ENCODE measurements at regions not wholly inside any gene's neighbourhood (a gene's known extent, or its start where the extent isn't known, plus 50 kb on each side); places are given as distances from the start of the nearest gene placed in this dataset.

GRCh38 chr12:47561746-47562145 is 144.1 kb downstream of the RPAP3 start:
- FAIRE-seq (no peak), DNase-seq (ENCODE audit: insufficient read length, low spot score) (no peak)
- TF ChIP-seq CTCF (IDR thresholded peaks at IDR 0.05; ENCODE audit: insufficient read depth, missing control alignments): no peak

- DNase-seq (ENCODE audit: insufficient read length, low spot score): no peak
- FAIRE-seq: no peak
These were observed 145.4 kb downstream of the RPAP3 start for GRCh38 chr12:47560415-47560814.

GRCh38 chr12:47558625-47559345 is 147.0 kb downstream of the RPAP3 start:
- DNase-seq (ENCODE audit: insufficient read length, low spot score) (no peak), FAIRE-seq (no peak)

More at GRCh38 chr12:47560415-47560814, 145.4 kb downstream of the RPAP3 start:
- TF ChIP-seq CTCF (IDR thresholded peaks at IDR 0.05; ENCODE audit: insufficient read depth, missing control alignments): no peak

GRCh38 chr12:47557386-47557785 is 148.4 kb downstream of the RPAP3 start:
- TF ChIP-seq CTCF (IDR thresholded peaks at IDR 0.05; ENCODE audit: insufficient read depth, missing control alignments): no peak
- no peak for FAIRE-seq
- DNase-seq (ENCODE audit: insufficient read length, low spot score): no peak

More at GRCh38 chr12:47558625-47559345, 147.0 kb downstream of the RPAP3 start:
- no peak for TF ChIP-seq CTCF (IDR thresholded peaks at IDR 0.05; ENCODE audit: insufficient read depth, missing control alignments)

- no peak for TF ChIP-seq CTCF (IDR thresholded peaks at IDR 0.05; ENCODE audit: insufficient read depth, missing control alignments)
- DNase-seq (ENCODE audit: insufficient read length, low spot score) (no peak), FAIRE-seq (no peak)
These were observed 149.4 kb downstream of the RPAP3 start for GRCh38 chr12:47556261-47557030.

GRCh38 chr12:47554046-47554653 is 151.7 kb downstream of the RPAP3 start:
- TF ChIP-seq CTCF (IDR thresholded peaks at IDR 0.05; ENCODE audit: insufficient read depth, missing control alignments): no peak
- no peak for DNase-seq (ENCODE audit: insufficient read length, low spot score)
- no peak for FAIRE-seq

All from D721Med (cell line).